MM.1S (cell line): ENCODE measurements at regions not wholly inside any gene's neighbourhood (a gene's known extent, or its start where the extent isn't known, plus 50 kb on each side); places are given as distances from the start of the nearest gene placed in this dataset.

Experiments used
- DNase-seq: peaks from one replicate; pipeline ENCODE4 v3.0.0-alpha.2; 2015
- H2AFZ ChIP-seq: fragments of 300-600 bp; sonication (generic); 2 replicates; pipeline ENCODE4 v1.6.0; 2016; ENCODE audit warnings: antibody characterized with exemption, low read length
- H3F3A ChIP-seq: fragments of 300-600 bp; sonication (generic); 2 replicates; pipeline ENCODE4 v1.6.1; 2016; ENCODE audit warnings: mild to moderate bottlenecking, antibody characterized with exemption, low read length, moderate library complexity, mixed read lengths; ENCODE audit not compliant: insufficient read depth
- H3K27ac ChIP-seq: fragments of 300-600 bp; sonication (generic); 2 replicates; pipeline ENCODE4 v1.5.1; 2016; ENCODE audit warnings: mild to moderate bottlenecking, low read length
- H3K27me3 ChIP-seq: fragments of 300-600 bp; sonication (generic); replicated peaks from 2 replicates; pipeline ENCODE4 v1.6.0; 2016; ENCODE audit warnings: low read length; ENCODE audit not compliant: insufficient read depth
- H3K36me3 ChIP-seq: fragments of 300-600 bp; sonication (generic); replicated peaks from 2 replicates; pipeline ENCODE4 v1.6.1; 2016; ENCODE audit warnings: mild to moderate bottlenecking, low read length, mixed read lengths; ENCODE audit not compliant: insufficient read depth
- H3K4me1 ChIP-seq: fragments of 300-600 bp; sonication (generic); 2 replicates; pipeline ENCODE4 v1.6.1; 2016; ENCODE audit warnings: low read length, mixed read lengths
- H3K4me2 ChIP-seq: fragments of 300-600 bp; sonication (generic); 2 replicates; pipeline ENCODE4 v1.6.0; 2016; ENCODE audit warnings: low read depth, low read length
- H3K4me3 ChIP-seq: fragments of 300-600 bp; sonication (generic); 2 replicates; pipeline ENCODE4 v1.5.1; 2016; ENCODE audit warnings: low read length, mixed read lengths
- H3K79me2 ChIP-seq: fragments of 300-600 bp; sonication (generic); 2 replicates; pipeline ENCODE4 v1.6.1; 2016; ENCODE audit warnings: mixed run types, low read length, mixed read lengths
- H3K9ac ChIP-seq: fragments of 300-600 bp; sonication (generic); 2 replicates; pipeline ENCODE4 v1.6.1; 2016; ENCODE audit warnings: low read length, mixed read lengths
- H3K9me2 ChIP-seq: fragments of 300-600 bp; sonication (generic); replicated peaks from 2 replicates; pipeline ENCODE4 v1.6.1; 2016; ENCODE audit warnings: mild to moderate bottlenecking, low read length, mixed read lengths; ENCODE audit not compliant: insufficient read depth
- H3K9me3 ChIP-seq: fragments of 300-600 bp; sonication (generic); replicated peaks from 2 replicates; pipeline ENCODE4 v1.6.1; 2016; ENCODE audit warnings: mild to moderate bottlenecking, low read length, mixed read lengths; ENCODE audit not compliant: insufficient read depth
- H4K20me1 ChIP-seq: fragments of 300-600 bp; sonication (generic); 2 replicates; pipeline ENCODE4 v1.6.1; 2016; ENCODE audit warnings: mild to moderate bottlenecking, low read length, moderate library complexity, mixed read lengths; ENCODE audit not compliant: insufficient read depth
- EZH2 ChIP-seq: fragments of 300-600 bp; sonication (generic); optimal IDR thresholded peaks from 2 replicates; pipeline ENCODE3; 2017; ENCODE audit warnings: low read depth, mild to moderate bottlenecking, antibody characterized with exemption, low read length, mixed read lengths
- EZH2phosphoT487 ChIP-seq: fragments of 300-600 bp; sonication (generic); IDR thresholded peaks from 2 replicates; pipeline ENCODE4 v1.6.1; 2018; ENCODE audit warnings: antibody characterized with exemption, low read length
- TF ChIP-seq, protein P1 (sequence below): fragments of 300-600 bp; sonication (generic); IDR thresholded peaks from 2 replicates; pipeline ENCODE4 v1.5.1; 2016; ENCODE audit warnings: antibody characterized with exemption, low read length, mixed read lengths

DNA sequence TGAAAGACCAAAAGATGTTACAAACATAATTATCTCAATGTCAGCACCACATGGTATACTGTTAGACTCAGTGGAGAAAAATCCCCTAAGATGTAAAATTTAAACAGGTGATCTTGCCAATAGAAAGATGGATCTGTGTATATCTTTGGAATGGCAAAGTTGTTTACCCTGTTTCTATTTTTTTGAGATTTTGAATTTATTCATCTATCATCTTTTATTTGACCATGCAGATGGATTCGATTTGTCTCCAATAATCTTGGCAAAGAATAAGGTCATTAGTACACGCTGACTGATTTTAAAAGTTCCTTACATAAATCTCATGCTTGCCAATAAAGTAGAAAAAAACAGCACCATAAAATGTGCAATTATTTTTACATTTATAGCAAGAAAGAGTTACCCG is 459.3 kb downstream of the MBD2 start:
- Histone ChIP-seq H3K9ac (no peak overlapping the region), H3K79me2 (no peaks in the 10 kb centered on the region), H3K9me2 (no peaks in the 10 kb centered on the region), H3K9me3 (no peaks in the 10 kb centered on the region), H3F3A (no peaks in the 10 kb centered on the region), H3K4me1 (no peaks in the 10 kb centered on the region), H3K36me3 (no peaks in the 10 kb centered on the region), H3K4me2 (no peak overlapping the region), H3K27me3 (no peaks in the 10 kb centered on the region), H4K20me1 (no peaks in the 10 kb centered on the region), H3K27ac (no peak overlapping the region), H3K4me3 (no peak overlapping the region), H2AFZ (no peak overlapping the region)
- TF ChIP-seq EZH2phosphoT487 = no peak
- TF ChIP-seq, protein P1, sequence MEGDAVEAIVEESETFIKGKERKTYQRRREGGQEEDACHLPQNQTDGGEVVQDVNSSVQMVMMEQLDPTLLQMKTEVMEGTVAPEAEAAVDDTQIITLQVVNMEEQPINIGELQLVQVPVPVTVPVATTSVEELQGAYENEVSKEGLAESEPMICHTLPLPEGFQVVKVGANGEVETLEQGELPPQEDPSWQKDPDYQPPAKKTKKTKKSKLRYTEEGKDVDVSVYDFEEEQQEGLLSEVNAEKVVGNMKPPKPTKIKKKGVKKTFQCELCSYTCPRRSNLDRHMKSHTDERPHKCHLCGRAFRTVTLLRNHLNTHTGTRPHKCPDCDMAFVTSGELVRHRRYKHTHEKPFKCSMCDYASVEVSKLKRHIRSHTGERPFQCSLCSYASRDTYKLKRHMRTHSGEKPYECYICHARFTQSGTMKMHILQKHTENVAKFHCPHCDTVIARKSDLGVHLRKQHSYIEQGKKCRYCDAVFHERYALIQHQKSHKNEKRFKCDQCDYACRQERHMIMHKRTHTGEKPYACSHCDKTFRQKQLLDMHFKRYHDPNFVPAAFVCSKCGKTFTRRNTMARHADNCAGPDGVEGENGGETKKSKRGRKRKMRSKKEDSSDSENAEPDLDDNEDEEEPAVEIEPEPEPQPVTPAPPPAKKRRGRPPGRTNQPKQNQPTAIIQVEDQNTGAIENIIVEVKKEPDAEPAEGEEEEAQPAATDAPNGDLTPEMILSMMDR = no peak
- no peak for DNase-seq

DNA sequence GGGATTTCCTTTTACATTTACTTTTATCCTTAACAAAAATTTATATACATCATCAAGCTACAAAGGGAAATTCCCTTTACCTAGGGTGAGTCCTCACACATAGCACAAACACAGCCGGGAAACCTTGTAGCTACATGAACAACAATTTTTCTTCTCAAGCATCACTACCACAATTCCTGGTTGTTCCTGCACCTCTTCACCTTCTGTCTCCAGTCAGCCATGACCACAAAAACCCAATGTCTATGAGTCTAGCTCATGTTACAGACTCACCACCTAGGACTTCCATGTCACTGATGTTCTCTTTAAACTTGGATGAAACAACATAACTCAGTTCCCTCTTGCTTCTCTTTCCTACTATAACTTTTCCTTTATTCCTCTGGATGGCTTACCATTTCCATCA is 460.4 kb downstream of the MBD2 start:
- no peaks in the 10 kb centered on the region for H3K27me3 ChIP-seq
- H4K20me1 ChIP-seq = no peaks in the 10 kb centered on the region
- no peaks in the 10 kb centered on the region for H3K79me2 ChIP-seq
- no peak overlapping the region for H3K4me2 ChIP-seq
- no peaks in the 10 kb centered on the region for H3F3A ChIP-seq
- TF ChIP-seq EZH2 (no peak), EZH2phosphoT487 (no peak)
- TF ChIP-seq, protein P1 = no peak
- H3K27ac ChIP-seq = no peak overlapping the region
- no peaks in the 10 kb centered on the region for H3K9me3 ChIP-seq
- no peaks in the 10 kb centered on the region for H3K4me1 ChIP-seq
- H3K9me2 ChIP-seq = no peaks in the 10 kb centered on the region
- DNase-seq = no peak
- H3K36me3 ChIP-seq = no peaks in the 10 kb centered on the region
- no peak overlapping the region for H3K9ac ChIP-seq
- no peak overlapping the region for H2AFZ ChIP-seq
- no peak overlapping the region for H3K4me3 ChIP-seq

DNA sequence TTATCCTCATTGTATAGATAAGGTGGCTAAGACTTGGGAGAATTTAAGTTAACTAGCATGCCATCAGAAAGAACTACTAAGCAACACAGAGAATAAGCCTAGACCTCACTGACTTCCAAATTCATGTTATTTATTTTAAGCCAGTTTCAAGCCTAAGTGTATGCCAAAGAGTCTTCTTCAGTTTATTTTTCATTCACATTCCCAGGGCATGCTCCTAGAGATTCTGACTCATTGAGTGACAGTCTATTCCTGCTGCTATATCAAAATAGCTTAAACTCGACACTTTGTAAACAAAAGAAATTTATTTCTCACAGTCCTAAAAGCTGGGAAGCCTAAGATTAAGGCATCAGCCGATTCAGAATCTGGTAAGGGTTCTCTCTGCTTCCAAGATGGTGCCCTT is 467.1 kb downstream of the MBD2 start:
- no peaks in the 10 kb centered on the region for H3K27me3 ChIP-seq
- H3K9me2 ChIP-seq = no peaks in the 10 kb centered on the region
- no peak for DNase-seq
- no peaks in the 10 kb centered on the region for H3K36me3 ChIP-seq
- no peak overlapping the region for H3K4me3 ChIP-seq
- no peak overlapping the region for H2AFZ ChIP-seq
- H3K79me2 ChIP-seq = no peaks in the 10 kb centered on the region
- H4K20me1 ChIP-seq = no peaks in the 10 kb centered on the region
- no peak overlapping the region for H3K27ac ChIP-seq
- no peaks in the 10 kb centered on the region for H3F3A ChIP-seq
- no peak for TF ChIP-seq EZH2
- TF ChIP-seq EZH2phosphoT487 = no peak
- TF ChIP-seq, protein P1 = no peak
- H3K4me2 ChIP-seq = no peak overlapping the region
- H3K9me3 ChIP-seq = no peaks in the 10 kb centered on the region
- H3K4me1 ChIP-seq = no peaks in the 10 kb centered on the region
- no peak overlapping the region for H3K9ac ChIP-seq
